ENCODE measurements at regions not wholly inside any gene's neighbourhood (a gene's known extent, or its start where the extent isn't known, plus 50 kb on each side); places are given as distances from the start of the nearest gene placed in this dataset.

DNA sequence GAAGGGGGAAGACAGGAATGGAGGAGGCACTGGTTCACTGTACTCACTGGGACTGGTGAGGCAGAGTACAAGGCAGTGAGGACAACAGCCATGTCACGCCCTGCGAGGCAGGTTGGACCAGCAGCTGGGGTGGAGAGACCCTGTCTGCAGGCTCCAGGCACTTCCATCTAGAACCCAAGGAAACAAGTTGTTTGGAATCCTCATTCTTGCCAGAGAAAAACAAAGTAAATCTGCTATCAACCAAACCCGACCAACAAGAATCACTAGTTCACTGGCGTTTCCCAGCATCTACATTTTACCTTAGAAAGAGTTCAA lies 98.5 kb upstream of the CDYL start:
- no peak overlapping the region for H3K4me3 ChIP-seq
- H3K9me3 ChIP-seq, result no peaks in the 10 kb centered on the region
- no peak overlapping the region for H3K27ac ChIP-seq
- no peaks in the 10 kb centered on the region for H3K36me3 ChIP-seq (replicated peaks in 1 of 2; ENCODE audit: insufficient read depth in 1 of 2, low read depth in 2 of 2)
- ATAC-seq (no peak), DNase-seq (no peak)
- no peaks in the 10 kb centered on the region for H3K4me1 ChIP-seq
- TF ChIP-seq POLR2A (IDR thresholded peaks at IDR 0.05) (no peak), CTCF (IDR thresholded peaks at IDR 0.05) (no peak)
- no peaks in the 10 kb centered on the region for H3K27me3 ChIP-seq
- intact Hi-C loops (cut with DNase I), result no loop called here
- WGBS, 2 donors, result 69 to 82% methylated on average over 4 of the region's 4 CpGs

DNA sequence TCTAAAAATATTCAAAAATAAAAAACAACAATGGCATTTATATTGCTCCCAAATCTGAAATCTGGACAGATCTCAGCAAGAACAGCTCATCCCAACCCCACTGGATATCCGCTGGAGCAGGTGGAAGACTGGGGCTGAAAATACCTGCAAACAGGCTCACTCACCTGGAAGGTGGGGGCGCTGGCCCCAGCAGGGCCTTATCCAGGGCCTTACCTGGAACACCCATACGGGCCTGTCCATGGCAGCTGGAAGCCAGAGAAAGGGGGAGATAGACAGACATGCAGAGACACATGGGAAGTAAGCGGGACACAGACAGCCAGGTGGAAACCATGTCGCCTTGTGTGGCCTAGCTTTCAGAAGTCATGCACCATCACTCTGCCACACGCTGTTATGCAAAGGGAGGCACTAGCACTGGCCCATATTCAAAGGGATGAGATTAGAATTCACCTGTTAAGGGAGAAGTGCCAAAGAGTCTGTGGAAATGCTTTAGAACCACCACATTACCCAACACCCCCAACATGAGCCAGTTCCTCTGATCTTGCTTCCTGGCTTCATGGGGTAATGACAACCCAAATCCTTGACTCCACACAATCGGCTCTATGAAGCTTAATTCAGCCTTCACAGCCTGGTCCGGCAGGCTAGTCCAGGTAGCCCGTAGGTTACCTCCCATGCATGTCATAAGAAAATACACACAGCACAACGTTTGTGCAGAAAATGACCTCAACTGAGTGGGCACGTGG lies 99.0 kb upstream of the CDYL start:
- no peak for TF ChIP-seq CTCF (IDR thresholded peaks at IDR 0.05)
- no peak for TF ChIP-seq POLR2A (IDR thresholded peaks at IDR 0.05)
- 58 to 70% methylated on average over 10 to 11 of the region's 11 CpGs for WGBS, 2 donors
- H3K4me1 ChIP-seq, result no peaks in the 10 kb centered on the region
- no peak overlapping the region for H3K27ac ChIP-seq
- ATAC-seq (no peak), DNase-seq (no peak)
- intact Hi-C loops (cut with DNase I), result no loop called here
- no peaks in the 10 kb centered on the region for H3K36me3 ChIP-seq (replicated peaks in 1 of 2; ENCODE audit: insufficient read depth in 1 of 2, low read depth in 2 of 2)
- no peaks in the 10 kb centered on the region for H3K27me3 ChIP-seq
- no peaks in the 10 kb centered on the region for H3K9me3 ChIP-seq
- H3K4me3 ChIP-seq, result no peak overlapping the region

GRCh38 chr6:4676016-4676415 lies 100.2 kb upstream of the CDYL start:
- 73 to 77% methylated on average over 6 to 9 of the region's 9 CpGs for WGBS, 2 donors
- no peak for TF ChIP-seq POLR2A (IDR thresholded peaks at IDR 0.05)
- TF ChIP-seq CTCF (IDR thresholded peaks at IDR 0.05), result no peak
- H3K9me3 ChIP-seq, result no peaks in the 10 kb centered on the region
- H3K4me3 ChIP-seq, result no peak overlapping the region
- no peaks in the 10 kb centered on the region for H3K27me3 ChIP-seq
- intact Hi-C loops (cut with DNase I), result no loop called here
- H3K27ac ChIP-seq, result no peak overlapping the region
- no peak for DNase-seq
- ATAC-seq, result no peak
- H3K4me1 ChIP-seq, result no peaks in the 10 kb centered on the region
- H3K36me3 ChIP-seq (replicated peaks in 1 of 2; ENCODE audit: insufficient read depth in 1 of 2, low read depth in 2 of 2), result no peaks in the 10 kb centered on the region

DNA sequence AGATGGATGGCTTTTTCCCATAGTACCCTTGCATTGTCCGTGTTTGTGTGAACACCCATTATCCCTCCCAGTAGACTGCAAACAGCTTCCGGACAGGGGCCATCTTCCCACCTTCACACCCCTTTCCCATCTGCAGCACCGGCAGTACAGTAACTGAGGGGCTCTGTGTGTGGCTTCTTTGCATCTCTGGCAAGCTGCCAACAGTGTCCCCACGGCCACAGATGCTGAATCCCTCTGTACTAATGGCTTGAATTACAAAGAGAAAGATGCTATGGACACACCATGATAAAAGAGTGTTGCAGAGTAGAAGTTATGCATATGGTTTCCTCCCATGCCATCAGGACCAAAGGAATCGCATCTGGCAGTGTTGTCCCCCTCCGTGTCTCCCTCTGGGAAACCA lies 101.1 kb upstream of the CDYL start:
- 52 to 62% methylated on average over 6 of the region's 6 CpGs for WGBS, 2 donors
- no peaks in the 10 kb centered on the region for H3K9me3 ChIP-seq
- H3K27me3 ChIP-seq, result no peaks in the 10 kb centered on the region
- no peaks in the 10 kb centered on the region for H3K36me3 ChIP-seq (replicated peaks in 1 of 2; ENCODE audit: insufficient read depth in 1 of 2, low read depth in 2 of 2)
- TF ChIP-seq CTCF (IDR thresholded peaks at IDR 0.05), result no peak
- no peak for ATAC-seq
- no peaks in the 10 kb centered on the region for H3K4me1 ChIP-seq
- no peak for DNase-seq
- intact Hi-C loops (cut with DNase I), result no loop called here
- no peak overlapping the region for H3K27ac ChIP-seq
- no peak overlapping the region for H3K4me3 ChIP-seq

GRCh38 chr6:4673861-4674260 lies 102.3 kb upstream of the CDYL start:
- DNase-seq (no peak), ATAC-seq (no peak)
- no peaks in the 10 kb centered on the region for H3K36me3 ChIP-seq (replicated peaks in 1 of 2; ENCODE audit: insufficient read depth in 1 of 2, low read depth in 2 of 2)
- WGBS, 2 donors, result 47 to 72% methylated on average over 3 of the region's 3 CpGs
- no peaks in the 10 kb centered on the region for H3K27me3 ChIP-seq
- intact Hi-C loops (cut with DNase I), result no loop called here
- H3K4me3 ChIP-seq, result no peak overlapping the region
- H3K27ac ChIP-seq, result no peak overlapping the region
- TF ChIP-seq POLR2A (IDR thresholded peaks at IDR 0.05), result no peak
- no peak for TF ChIP-seq CTCF (IDR thresholded peaks at IDR 0.05)
- H3K4me1 ChIP-seq, result no peaks in the 10 kb centered on the region
- no peaks in the 10 kb centered on the region for H3K9me3 ChIP-seq

Data from body of pancreas (tissue), 4 donors.